HG02870 (cell line): ENCODE measurements at regions not wholly inside any gene's neighbourhood (a gene's known extent, or its start where the extent isn't known, plus 50 kb on each side); places are given as distances from the start of the nearest gene placed in this dataset.

Source experiments
- ATAC-seq: cut with Tn5 transposase; IDR thresholded peaks from one replicate; pipeline ENCODE4 v1.9.1; 2021; ENCODE audit warnings: mild to moderate bottlenecking, moderate library complexity; ENCODE audit not compliant: unreplicated experiment

GRCh38 chr5:23012842-23013241 is 159.7 kb upstream of the CDH12 start:
- ATAC-seq, result no peak

- no peak for ATAC-seq
Observed at GRCh38 chr5:23007762-23008161, 154.6 kb upstream of the CDH12 start.

- no peak for ATAC-seq
Observed at GRCh38 chr5:23007236-23007635, 154.1 kb upstream of the CDH12 start.

- no peak for ATAC-seq
Observed at GRCh38 chr5:23001120-23001519, 148.0 kb upstream of the CDH12 start.

GRCh38 chr5:22998774-22999173 is 145.6 kb upstream of the CDH12 start:
- no peak for ATAC-seq

GRCh38 chr5:22998362-22998761 is 145.2 kb upstream of the CDH12 start:
- ATAC-seq, result no peak

GRCh38 chr5:22988937-22989336 is 135.8 kb upstream of the CDH12 start:
- no peak for ATAC-seq

GRCh38 chr5:22986281-22986680 is 133.1 kb upstream of the CDH12 start:
- no peak for ATAC-seq

- no peak for ATAC-seq
Observed at GRCh38 chr5:22985446-22985845, 132.3 kb upstream of the CDH12 start.

GRCh38 chr5:22970956-22971618 is 117.9 kb upstream of the CDH12 start:
- no peak for ATAC-seq

GRCh38 chr5:22970491-22970890 is 117.3 kb upstream of the CDH12 start:
- ATAC-seq, result no peak

GRCh38 chr5:22968386-22968785 is 115.2 kb upstream of the CDH12 start:
- ATAC-seq, result no peak

GRCh38 chr5:22965960-22966359 is 112.8 kb upstream of the CDH12 start:
- ATAC-seq, result no peak

GRCh38 chr5:22964632-22965031 is 111.5 kb upstream of the CDH12 start:
- ATAC-seq, result no peak

GRCh38 chr5:22958462-22959262 is 105.5 kb upstream of the CDH12 start:
- no peak for ATAC-seq

- no peak for ATAC-seq
Observed at GRCh38 chr5:22947921-22948320, 94.8 kb upstream of the CDH12 start.

- no peak for ATAC-seq
Observed at GRCh38 chr5:22938362-22938761, 85.2 kb upstream of the CDH12 start.

- ATAC-seq, result no peak
Observed at GRCh38 chr5:22928821-22929482, 75.8 kb upstream of the CDH12 start.

GRCh38 chr5:22926574-22926973 is 73.4 kb upstream of the CDH12 start:
- ATAC-seq, result no peak

- no peak for ATAC-seq
Observed at GRCh38 chr5:22918511-22918910, 65.4 kb upstream of the CDH12 start.

- ATAC-seq, result no peak
Observed at GRCh38 chr5:22916393-22916792, 63.2 kb upstream of the CDH12 start.

GRCh38 chr5:22911019-22911418 is 57.9 kb upstream of the CDH12 start:
- no peak for ATAC-seq
